Mesenteric fat pad (tissue), 1 donor: ENCODE measurements at regions not wholly inside any gene's neighbourhood (a gene's known extent, or its start where the extent isn't known, plus 50 kb on each side); places are given as distances from the start of the nearest gene placed in this dataset.
"Not testable (repeated sequence)": the region's sequence is repeated elsewhere in the genome, so short reads cannot be mapped to it uniquely, and the experiment has no call there.

Source experiments
- DNase-seq: peaks from one replicate; pipeline ENCODE4 v3.0.0-alpha.2; 2020; ENCODE audit warnings: low spot score
- donor health status: DM: yes; HTN: yes; CAD: no.

GRCh38 chr6:4420160-4420865 is 284.9 kb upstream of the ECI2 start:
- DNase-seq: no peak

- DNase-seq: no peak
Observed at GRCh38 chr6:4415549-4415948, 280.2 kb upstream of the ECI2 start.

GRCh38 chr6:4414078-4414477 is 278.7 kb upstream of the ECI2 start:
- DNase-seq: not testable (repeated sequence)

- DNase-seq: no peak
Observed at GRCh38 chr6:4413073-4413472, 277.7 kb upstream of the ECI2 start.

GRCh38 chr6:4412488-4412887 is 277.1 kb upstream of the ECI2 start:
- no peak for DNase-seq

GRCh38 chr6:4412077-4412476 is 276.7 kb upstream of the ECI2 start:
- no peak for DNase-seq

- DNase-seq: not testable (repeated sequence)
Observed at GRCh38 chr6:4407710-4408109, 272.3 kb upstream of the ECI2 start.

- no peak for DNase-seq
Observed at GRCh38 chr6:4405621-4406212, 270.3 kb upstream of the ECI2 start.

- no peak for DNase-seq
Observed at GRCh38 chr6:4404415-4404814, 269.0 kb upstream of the ECI2 start.

GRCh38 chr6:4403828-4404227 is 268.5 kb upstream of the ECI2 start:
- DNase-seq: no peak

GRCh38 chr6:4403023-4403752 is 267.8 kb upstream of the ECI2 start:
- DNase-seq: no peak

- no peak for DNase-seq
Observed at GRCh38 chr6:4402477-4402976, 267.2 kb upstream of the ECI2 start.

GRCh38 chr6:4401408-4402368 is 266.3 kb upstream of the ECI2 start:
- DNase-seq: no peak

GRCh38 chr6:4399656-4400055 is 264.3 kb upstream of the ECI2 start:
- DNase-seq: no peak

GRCh38 chr6:4398791-4399190 is 263.4 kb upstream of the ECI2 start:
- no peak for DNase-seq

- no peak for DNase-seq
Observed at GRCh38 chr6:4397307-4397706, 261.9 kb upstream of the ECI2 start.

- DNase-seq: no peak
Observed at GRCh38 chr6:4396044-4396443, 260.7 kb upstream of the ECI2 start.

- no peak for DNase-seq
Observed at GRCh38 chr6:4395386-4395785, 260.0 kb upstream of the ECI2 start.

- no peak for DNase-seq
Observed at GRCh38 chr6:4394786-4395185, 259.4 kb upstream of the ECI2 start.

GRCh38 chr6:4388675-4389074 is 253.3 kb upstream of the ECI2 start:
- DNase-seq: no peak

GRCh38 chr6:4384656-4385055 is 249.3 kb upstream of the ECI2 start:
- no peak for DNase-seq
